Osteoblast (primary cell): ENCODE measurements at regions not wholly inside any gene's neighbourhood (a gene's known extent, or its start where the extent isn't known, plus 50 kb on each side); places are given as distances from the start of the nearest gene placed in this dataset.

Experiments
- DNase-seq: peaks from one replicate; pipeline ENCODE4 v3.0.0; 2011; ENCODE audit warnings: low spot score, mixed read lengths; ENCODE audit not compliant: insufficient read length; ENCODE audit errors: missing footprints
- H2AFZ ChIP-seq: 2 replicates; pipeline ENCODE4 v1.6.0; 2011; ENCODE audit warnings: mild to moderate bottlenecking, low read length
- H3K27ac ChIP-seq: 2 replicates; pipeline ENCODE4 v1.5.1; 2011; ENCODE audit warnings: mild to moderate bottlenecking, low read depth, low read length, moderate library complexity
- H3K27me3 ChIP-seq: 2 replicates; pipeline ENCODE4 v1.6.0; 2012; ENCODE audit warnings: mild to moderate bottlenecking, control low read depth, inconsistent platforms, low read length, moderate library complexity; ENCODE audit not compliant: insufficient read depth
- H3K36me3 ChIP-seq: 2 replicates; pipeline ENCODE4 v1.5.1; 2011; ENCODE audit warnings: mild to moderate bottlenecking, low read length, control low read depth, moderate library complexity; ENCODE audit not compliant: insufficient read depth
- H3K4me1 ChIP-seq: 2 replicates; pipeline ENCODE4 v1.5.1; 2011; ENCODE audit warnings: mild to moderate bottlenecking, low read length, control low read depth, moderate library complexity; ENCODE audit not compliant: insufficient read depth
- H3K4me2 ChIP-seq: 2 replicates; pipeline ENCODE4 v1.6.0; 2011; ENCODE audit warnings: mild to moderate bottlenecking, low read length; ENCODE audit not compliant: insufficient read depth
- H3K4me3 ChIP-seq: fragments of 200-600 bp; sonication (generic); 3 replicates; pipeline ENCODE4 v1.5.1; 2012; ENCODE audit warnings: mild to moderate bottlenecking, low read length, inconsistent platforms; ENCODE audit not compliant: insufficient read depth
- H3K79me2 ChIP-seq: 2 replicates; pipeline ENCODE4 v1.6.0; 2012; ENCODE audit warnings: mild to moderate bottlenecking, low read length, control low read depth, inconsistent platforms; ENCODE audit not compliant: insufficient read depth
- H3K9me3 ChIP-seq: 2 replicates; pipeline ENCODE4 v1.5.1; 2011; ENCODE audit warnings: low read depth, low read length, control low read depth
- H4K20me1 ChIP-seq: 2 replicates; pipeline ENCODE4 v1.6.0; 2012; ENCODE audit warnings: mild to moderate bottlenecking, low read length, control low read depth; ENCODE audit not compliant: insufficient read depth
- TF ChIP-seq, protein P1 (sequence below): IDR thresholded peaks from 2 replicates; pipeline ENCODE4 v1.5.1; 2011; ENCODE audit warnings: mild to moderate bottlenecking, low read depth, low read length, moderate library complexity; ENCODE audit errors: extremely low read depth

DNA sequence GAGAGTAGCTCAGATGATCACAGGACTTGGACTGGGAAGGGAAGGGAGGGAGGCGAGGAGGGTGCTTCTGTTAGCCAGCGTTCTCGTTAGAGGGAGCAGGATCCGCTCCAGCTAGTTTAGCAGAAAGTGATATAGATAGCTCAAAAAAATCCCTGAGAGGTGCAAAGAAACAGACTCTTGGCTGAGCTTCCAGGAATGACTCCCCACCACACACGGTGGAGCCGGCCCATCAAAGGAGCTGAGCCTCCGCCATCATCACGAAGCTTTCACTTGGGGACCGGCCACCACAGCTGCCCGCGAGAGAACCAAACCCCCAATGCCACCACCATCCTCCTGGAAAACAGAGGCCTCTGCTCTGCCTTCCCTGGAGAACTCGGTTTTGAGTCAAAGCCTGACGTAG is 124.6 kb upstream of the BCL2L14 start:
- H3K4me1 ChIP-seq = peaks cover 8% of the 10 kb centered on the region
- H3K79me2 ChIP-seq = no peaks in the 10 kb centered on the region
- H3K27ac ChIP-seq = no peak overlapping the region
- H3K36me3 ChIP-seq = no peaks in the 10 kb centered on the region
- H3K4me2 ChIP-seq = no peak overlapping the region
- TF ChIP-seq, protein P1, sequence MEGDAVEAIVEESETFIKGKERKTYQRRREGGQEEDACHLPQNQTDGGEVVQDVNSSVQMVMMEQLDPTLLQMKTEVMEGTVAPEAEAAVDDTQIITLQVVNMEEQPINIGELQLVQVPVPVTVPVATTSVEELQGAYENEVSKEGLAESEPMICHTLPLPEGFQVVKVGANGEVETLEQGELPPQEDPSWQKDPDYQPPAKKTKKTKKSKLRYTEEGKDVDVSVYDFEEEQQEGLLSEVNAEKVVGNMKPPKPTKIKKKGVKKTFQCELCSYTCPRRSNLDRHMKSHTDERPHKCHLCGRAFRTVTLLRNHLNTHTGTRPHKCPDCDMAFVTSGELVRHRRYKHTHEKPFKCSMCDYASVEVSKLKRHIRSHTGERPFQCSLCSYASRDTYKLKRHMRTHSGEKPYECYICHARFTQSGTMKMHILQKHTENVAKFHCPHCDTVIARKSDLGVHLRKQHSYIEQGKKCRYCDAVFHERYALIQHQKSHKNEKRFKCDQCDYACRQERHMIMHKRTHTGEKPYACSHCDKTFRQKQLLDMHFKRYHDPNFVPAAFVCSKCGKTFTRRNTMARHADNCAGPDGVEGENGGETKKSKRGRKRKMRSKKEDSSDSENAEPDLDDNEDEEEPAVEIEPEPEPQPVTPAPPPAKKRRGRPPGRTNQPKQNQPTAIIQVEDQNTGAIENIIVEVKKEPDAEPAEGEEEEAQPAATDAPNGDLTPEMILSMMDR = no peak
- no peak overlapping the region for H2AFZ ChIP-seq
- H3K27me3 ChIP-seq = peaks cover 22% of the 10 kb centered on the region
- no peak overlapping the region for H3K4me3 ChIP-seq
- H4K20me1 ChIP-seq = no peaks in the 10 kb centered on the region
- no peaks in the 10 kb centered on the region for H3K9me3 ChIP-seq
- no peak for DNase-seq

DNA sequence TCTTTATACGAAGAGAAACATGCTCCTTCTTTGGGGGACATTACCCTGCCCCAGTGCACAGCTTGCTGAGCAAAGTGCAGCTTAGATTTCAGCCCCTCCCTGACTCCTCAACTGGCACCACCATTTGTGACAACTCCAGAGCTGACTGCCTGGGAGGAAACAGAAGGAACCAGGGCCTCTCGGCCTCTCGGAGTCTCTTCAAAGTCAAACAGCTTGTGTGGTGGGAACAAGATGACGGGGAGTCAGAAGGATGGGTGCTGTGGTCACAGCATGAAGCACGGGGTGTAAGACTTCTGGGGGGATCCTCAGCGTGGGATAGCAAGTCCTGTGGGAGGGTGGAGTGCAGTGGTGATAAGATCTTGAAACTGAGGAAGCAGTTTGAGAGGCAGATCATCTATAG is 123.5 kb upstream of the BCL2L14 start:
- DNase-seq = no peak
- no peak overlapping the region for H3K4me3 ChIP-seq
- H3K4me2 ChIP-seq = no peak overlapping the region
- no peaks in the 10 kb centered on the region for H4K20me1 ChIP-seq
- no peaks in the 10 kb centered on the region for H3K36me3 ChIP-seq
- no peaks in the 10 kb centered on the region for H3K79me2 ChIP-seq
- TF ChIP-seq, protein P1 = no peak
- H3K4me1 ChIP-seq = peaks cover 2% of the 10 kb centered on the region
- H3K27ac ChIP-seq = no peak overlapping the region
- H3K9me3 ChIP-seq = no peaks in the 10 kb centered on the region
- peaks cover 22% of the 10 kb centered on the region for H3K27me3 ChIP-seq
- H2AFZ ChIP-seq = no peak overlapping the region

DNA sequence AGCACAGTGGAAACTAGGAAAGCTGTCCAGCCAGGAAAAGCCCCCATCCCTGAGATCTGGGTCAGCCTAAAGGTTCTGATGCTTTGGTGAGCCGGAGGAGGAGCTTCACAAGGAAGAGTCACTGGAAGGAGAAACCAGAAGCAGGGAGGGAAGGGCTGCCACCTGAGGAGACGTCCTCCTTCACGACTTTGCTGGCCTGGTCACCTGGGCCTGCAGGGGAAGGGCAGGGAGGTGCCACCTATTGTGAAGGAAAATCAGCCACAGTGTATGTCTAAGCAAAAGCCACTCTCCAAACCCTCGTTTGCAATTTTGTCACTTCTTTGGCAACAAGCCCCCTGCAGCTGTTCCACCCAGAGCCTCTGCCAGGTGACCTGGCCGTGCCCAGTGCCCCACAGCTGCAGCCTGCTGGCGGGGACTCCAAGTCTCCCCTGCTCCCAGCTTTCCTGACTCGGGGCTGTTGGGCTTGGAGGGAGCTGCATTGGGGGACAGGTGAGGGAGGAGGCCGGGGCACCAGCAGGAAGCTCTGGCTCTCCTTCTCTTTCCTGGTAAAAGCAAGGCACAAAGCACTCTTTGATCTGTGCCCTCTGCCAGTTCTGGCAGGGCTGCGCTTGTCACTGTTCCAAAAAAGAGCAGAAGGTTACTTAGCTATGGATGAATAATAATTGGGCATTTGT is 120.9 kb upstream of the BCL2L14 start:
- Histone ChIP-seq H3K27me3 (peaks cover 22% of the 10 kb centered on the region), H3K36me3 (no peaks in the 10 kb centered on the region), H2AFZ (no peak overlapping the region), H4K20me1 (no peaks in the 10 kb centered on the region), H3K27ac (no peak overlapping the region), H3K79me2 (no peaks in the 10 kb centered on the region), H3K4me3 (no peak overlapping the region), H3K9me3 (no peaks in the 10 kb centered on the region), H3K4me2 (no peak overlapping the region), H3K4me1 (no peaks in the 10 kb centered on the region)
- TF ChIP-seq, protein P1 = no peak
- DNase-seq = no peak

DNA sequence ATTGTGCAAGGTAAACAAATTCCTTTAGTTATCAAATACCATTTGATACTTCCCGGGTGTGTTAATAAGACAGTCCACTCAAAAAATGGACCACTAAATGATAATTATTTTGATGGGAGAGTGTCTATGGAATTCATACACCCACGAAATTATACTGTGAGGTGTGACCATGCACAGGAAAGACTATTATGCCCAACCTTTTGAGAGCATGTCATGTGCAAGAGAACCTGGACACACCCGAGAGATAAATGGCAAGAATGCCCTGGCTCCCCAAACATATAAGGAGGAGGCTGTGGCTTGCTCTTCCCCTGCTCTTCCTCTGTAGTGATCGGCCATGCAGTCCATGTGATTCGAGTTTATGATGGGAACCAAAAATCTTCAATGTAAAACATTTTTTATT is 119.5 kb upstream of the BCL2L14 start:
- no peaks in the 10 kb centered on the region for H3K9me3 ChIP-seq
- H3K79me2 ChIP-seq = no peaks in the 10 kb centered on the region
- no peak for DNase-seq
- no peaks in the 10 kb centered on the region for H3K36me3 ChIP-seq
- H3K27me3 ChIP-seq = peaks cover 29% of the 10 kb centered on the region
- H3K4me3 ChIP-seq = no peak overlapping the region
- no peaks in the 10 kb centered on the region for H3K4me1 ChIP-seq
- no peak overlapping the region for H3K4me2 ChIP-seq
- H2AFZ ChIP-seq = no peak overlapping the region
- no peak overlapping the region for H3K27ac ChIP-seq
- no peaks in the 10 kb centered on the region for H4K20me1 ChIP-seq
- TF ChIP-seq, protein P1 = no peak
